Natural killer cell (primary cell): ENCODE measurements at regions not wholly inside any gene's neighbourhood (a gene's known extent, or its start where the extent isn't known, plus 50 kb on each side); places are given as distances from the start of the nearest gene placed in this dataset.

Experiments
- ATAC-seq, 3 donors: fragments of 150-1000 bp in 2 of 3; fragments of 200-7000 bp in 1 of 3; cut with Tn5 transposase; 1 replicate in 1 of 3; 2 replicates in 2 of 3; pipeline ENCODE4 v1.10.0; 2021; ENCODE audit warnings: mild to moderate bottlenecking in 2 of 3, moderate library complexity in 2 of 3
- DNase-seq, 2 donors: peaks; one replicate each; pipeline versions ENCODE4 v3.0.0 to v3.0.0-alpha.2; 2013 to 2021; ENCODE audit warnings: mixed read lengths in 1 of 2
- H3K27ac ChIP-seq: one replicate; pipeline ENCODE4 v1.5.1; 2013; ENCODE audit warnings: mild to moderate bottlenecking, low read length
- H3K27me3 ChIP-seq: one replicate; pipeline ENCODE4 v1.6.1; 2013; ENCODE audit warnings: low read length; ENCODE audit not compliant: control insufficient read depth, insufficient read depth
- H3K36me3 ChIP-seq: one replicate; pipeline ENCODE4 v1.6.1; 2013; ENCODE audit warnings: low read length; ENCODE audit not compliant: control insufficient read depth, insufficient read depth
- H3K4me1 ChIP-seq: one replicate; pipeline ENCODE4 v1.6.1; 2013; ENCODE audit warnings: low read length; ENCODE audit not compliant: control insufficient read depth, insufficient read depth
- H3K4me3 ChIP-seq: one replicate; pipeline ENCODE4 v1.5.1; 2013; ENCODE audit warnings: low read length
- H3K9me3 ChIP-seq: one replicate; pipeline ENCODE4 v1.6.1; 2013; ENCODE audit warnings: low read length; ENCODE audit not compliant: control insufficient read depth, insufficient read depth
- H3K27ac Mint-ChIP-seq, 2 donors: one replicate each; pipeline ENCODE4 v1.8.0; 2022; ENCODE audit warnings: mild to moderate bottlenecking in 2 of 2, mixed read lengths in 2 of 2, moderate library complexity in 1 of 2
- H3K27me3 Mint-ChIP-seq, 2 donors: one replicate each; pipeline ENCODE4 v1.8.0; 2022; ENCODE audit warnings: low read depth in 2 of 2, mixed read lengths in 2 of 2
- H3K36me3 Mint-ChIP-seq: one replicate; pipeline ENCODE4 v1.8.0; 2022; ENCODE audit warnings: mixed read lengths
- H3K4me1 Mint-ChIP-seq, 2 donors: one replicate each; pipeline ENCODE4 v1.8.0; 2022; ENCODE audit warnings: mixed read lengths in 2 of 2
- H3K4me3 Mint-ChIP-seq: one replicate; pipeline ENCODE4 v1.8.0; 2022; ENCODE audit warnings: mild to moderate bottlenecking, moderate library complexity, mixed read lengths
- H3K9me3 Mint-ChIP-seq, 2 donors: one replicate each; pipeline ENCODE4 v1.8.0; 2022; ENCODE audit warnings: mixed read lengths in 2 of 2
- CTCF ChIP-seq: fragments of 200-600 bp; IDR thresholded peaks from one replicate; pipeline ENCODE4 v1.8.0; 2022; ENCODE audit warnings: antibody characterized with exemption
- WGBS: methylation state at CpG from one replicate; pipeline ENCODE4 v1.1.7; 2013; ENCODE audit warnings: missing lambda C conversion rate; ENCODE audit not compliant: insufficient coverage; 5-methylcytosine and 5-hydroxymethylcytosine counted together
- intact Hi-C: fragments of 100-400 bp; cut with micrococcal nuclease; formaldehyde crosslinking; loops from one replicate; pipeline ENCODE4 v1.14.2; 2022

GRCh38 chr12:131528667-131529066 is 182.2 kb upstream of the SFSWAP start:
- no peak overlapping the region for H3K4me3 ChIP-seq
- no peaks in the 10 kb centered on the region for H3K27me3 ChIP-seq
- Mint-ChIP-seq H3K27me3 (peaks cover 8 to 14% of the 10 kb centered on the region in 2 donors), H3K27ac (no peak overlapping the region), H3K36me3 (no peaks in the 10 kb centered on the region), H3K9me3 (no peaks in the 10 kb centered on the region), H3K4me1 (no peaks in the 10 kb centered on the region), H3K4me3 (no peak overlapping the region)
- DNase-seq (no peak), ATAC-seq (no peak)
- WGBS: 65% methylated on average over 5 of the region's 5 CpGs
- H3K36me3 ChIP-seq: no peaks in the 10 kb centered on the region
- no peak overlapping the region for H3K27ac ChIP-seq
- no peak for TF ChIP-seq CTCF
- H3K9me3 ChIP-seq: no peaks in the 10 kb centered on the region
- no peaks in the 10 kb centered on the region for H3K4me1 ChIP-seq
- intact Hi-C loops: no loop called here

DNA sequence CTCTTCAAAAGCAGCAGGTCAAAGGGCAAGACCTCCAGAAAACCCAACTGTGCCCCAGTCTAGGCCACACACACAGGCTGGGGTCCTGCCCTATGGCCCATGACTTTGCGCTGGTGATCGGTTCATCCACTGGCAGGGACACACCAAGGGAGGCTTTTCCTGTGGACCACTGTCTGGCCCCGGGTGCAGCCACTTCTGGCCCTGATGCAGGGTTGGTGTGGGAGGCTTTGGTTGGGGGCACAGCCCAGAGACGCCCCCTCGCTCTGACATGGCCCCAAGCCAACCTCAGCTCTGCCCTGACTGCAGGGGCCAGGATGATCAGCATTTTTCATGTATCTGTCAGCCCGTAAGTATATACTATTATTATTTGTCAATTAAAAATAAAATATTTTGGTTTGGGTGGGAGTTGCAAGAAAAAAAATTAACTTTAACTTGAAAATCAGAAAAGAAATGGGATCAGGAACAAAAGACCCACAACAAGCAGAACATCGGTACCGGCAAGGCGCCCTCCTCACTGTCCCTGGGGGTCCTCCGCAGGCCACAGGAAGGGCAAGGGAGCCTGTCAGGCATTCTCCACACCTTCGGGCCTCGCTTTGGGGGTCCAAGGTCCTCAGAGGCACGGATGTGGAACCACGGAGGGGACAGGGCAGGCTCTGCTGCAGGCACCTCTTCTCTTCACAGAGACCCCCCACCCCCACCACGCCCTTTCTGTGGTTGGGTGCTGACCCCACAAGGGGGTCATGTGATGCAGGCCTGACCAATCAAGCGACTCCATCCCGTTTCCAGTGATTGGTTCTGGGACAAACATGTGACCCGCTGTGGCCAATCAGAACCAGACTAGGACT is 181.5 kb upstream of the SFSWAP start:
- DNase-seq: no peak
- no peak overlapping the region for H3K27ac Mint-ChIP-seq
- H3K36me3 ChIP-seq: no peaks in the 10 kb centered on the region
- ATAC-seq: no peak
- TF ChIP-seq CTCF: no peak
- no peak overlapping the region for H3K4me3 ChIP-seq
- H3K36me3 Mint-ChIP-seq: no peaks in the 10 kb centered on the region
- H3K27me3 ChIP-seq: no peaks in the 10 kb centered on the region
- H3K9me3 Mint-ChIP-seq: no peaks in the 10 kb centered on the region
- H3K4me1 Mint-ChIP-seq: no peaks in the 10 kb centered on the region
- H3K4me3 Mint-ChIP-seq: no peak overlapping the region
- 93% methylated on average over 17 of the region's 18 CpGs for WGBS
- H3K9me3 ChIP-seq: no peaks in the 10 kb centered on the region
- intact Hi-C loops: no loop called here
- H3K4me1 ChIP-seq: no peaks in the 10 kb centered on the region
- H3K27me3 Mint-ChIP-seq: peaks cover 7 to 13% of the 10 kb centered on the region in 2 donors
- H3K27ac ChIP-seq: no peak overlapping the region

GRCh38 chr12:131530041-131530332 is 180.9 kb upstream of the SFSWAP start:
- 93% methylated on average over 7 of the region's 7 CpGs for WGBS
- no peak for TF ChIP-seq CTCF
- H3K36me3 Mint-ChIP-seq: no peaks in the 10 kb centered on the region
- no peak for ATAC-seq
- H3K4me1 Mint-ChIP-seq: no peaks in the 10 kb centered on the region
- no peak overlapping the region for H3K4me3 Mint-ChIP-seq
- no peaks in the 10 kb centered on the region for H3K9me3 Mint-ChIP-seq
- intact Hi-C loops: no loop called here
- H3K27ac Mint-ChIP-seq: no peak overlapping the region
- Histone ChIP-seq H3K27ac (no peak overlapping the region), H3K4me3 (no peak overlapping the region), H3K4me1 (no peaks in the 10 kb centered on the region), H3K36me3 (no peaks in the 10 kb centered on the region), H3K9me3 (no peaks in the 10 kb centered on the region), H3K27me3 (no peaks in the 10 kb centered on the region)
- peaks cover 3 to 13% of the 10 kb centered on the region in 2 donors for H3K27me3 Mint-ChIP-seq
- DNase-seq: no peak

DNA sequence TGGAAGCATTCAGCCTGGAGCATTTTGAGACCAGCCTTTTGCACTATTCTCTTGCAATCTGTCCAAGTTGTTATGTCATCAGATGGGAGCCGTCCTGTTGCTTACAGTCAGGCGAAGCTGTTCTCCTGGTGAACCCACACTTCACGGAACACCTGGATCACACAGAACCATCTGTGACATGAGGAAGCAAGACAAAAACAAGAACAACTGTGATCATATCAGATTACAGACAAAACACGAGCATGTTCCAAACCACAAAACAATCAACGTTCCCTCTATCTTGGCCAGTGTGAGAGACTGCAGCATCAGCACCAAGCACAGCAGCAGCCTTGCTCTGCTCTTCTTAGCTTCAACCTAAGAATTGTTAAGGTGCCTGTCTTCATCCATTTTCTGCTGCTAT is 180.5 kb upstream of the SFSWAP start:
- WGBS: 14% methylated on average over 5 of the region's 5 CpGs
- H3K4me1 ChIP-seq: no peaks in the 10 kb centered on the region
- no peak for TF ChIP-seq CTCF
- Mint-ChIP-seq H3K4me3 (no peak overlapping the region), H3K27me3 (peaks cover 3 to 13% of the 10 kb centered on the region in 2 donors), H3K9me3 (no peaks in the 10 kb centered on the region), H3K4me1 (no peaks in the 10 kb centered on the region), H3K27ac (no peak overlapping the region), H3K36me3 (no peaks in the 10 kb centered on the region)
- H3K27ac ChIP-seq: no peak overlapping the region
- DNase-seq (no peak), ATAC-seq (no peak)
- H3K4me3 ChIP-seq: no peak overlapping the region
- no peaks in the 10 kb centered on the region for H3K36me3 ChIP-seq
- intact Hi-C loops: no loop called here
- no peaks in the 10 kb centered on the region for H3K9me3 ChIP-seq
- H3K27me3 ChIP-seq: no peaks in the 10 kb centered on the region
